MM.1S (cell line): ENCODE measurements at regions not wholly inside any gene's neighbourhood (a gene's known extent, or its start where the extent isn't known, plus 50 kb on each side); places are given as distances from the start of the nearest gene placed in this dataset.

ENCODE experiments used
- EZH2 ChIP-seq: fragments of 300-600 bp; sonication (generic); optimal IDR thresholded peaks from 2 replicates; pipeline ENCODE3; 2017; ENCODE audit warnings: low read depth, mild to moderate bottlenecking, antibody characterized with exemption, low read length, mixed read lengths
- TF ChIP-seq, protein P1 (sequence below): fragments of 300-600 bp; sonication (generic); IDR thresholded peaks from 2 replicates; pipeline ENCODE4 v1.5.1; 2016; ENCODE audit warnings: antibody characterized with exemption, low read length, mixed read lengths

DNA sequence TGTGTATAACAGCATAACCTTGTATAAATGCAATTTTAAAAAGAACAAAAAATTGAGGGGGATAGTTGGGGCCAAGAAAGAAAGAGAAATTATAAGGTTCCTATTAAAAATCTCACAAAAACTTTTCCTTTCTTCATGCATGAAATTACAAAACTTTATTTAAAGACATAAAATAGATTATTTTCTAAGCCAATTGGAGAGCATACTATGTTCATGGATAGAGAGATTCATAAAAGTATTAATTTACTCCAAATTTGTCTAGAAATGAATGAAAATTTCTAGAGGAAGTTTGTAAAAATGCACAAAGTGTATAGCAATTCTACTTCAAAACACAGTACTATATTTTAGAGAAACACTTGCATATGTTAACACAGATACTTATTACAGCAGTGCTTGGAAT lies 200.4 kb downstream of the PCSK1 start:
- TF ChIP-seq, protein P1, sequence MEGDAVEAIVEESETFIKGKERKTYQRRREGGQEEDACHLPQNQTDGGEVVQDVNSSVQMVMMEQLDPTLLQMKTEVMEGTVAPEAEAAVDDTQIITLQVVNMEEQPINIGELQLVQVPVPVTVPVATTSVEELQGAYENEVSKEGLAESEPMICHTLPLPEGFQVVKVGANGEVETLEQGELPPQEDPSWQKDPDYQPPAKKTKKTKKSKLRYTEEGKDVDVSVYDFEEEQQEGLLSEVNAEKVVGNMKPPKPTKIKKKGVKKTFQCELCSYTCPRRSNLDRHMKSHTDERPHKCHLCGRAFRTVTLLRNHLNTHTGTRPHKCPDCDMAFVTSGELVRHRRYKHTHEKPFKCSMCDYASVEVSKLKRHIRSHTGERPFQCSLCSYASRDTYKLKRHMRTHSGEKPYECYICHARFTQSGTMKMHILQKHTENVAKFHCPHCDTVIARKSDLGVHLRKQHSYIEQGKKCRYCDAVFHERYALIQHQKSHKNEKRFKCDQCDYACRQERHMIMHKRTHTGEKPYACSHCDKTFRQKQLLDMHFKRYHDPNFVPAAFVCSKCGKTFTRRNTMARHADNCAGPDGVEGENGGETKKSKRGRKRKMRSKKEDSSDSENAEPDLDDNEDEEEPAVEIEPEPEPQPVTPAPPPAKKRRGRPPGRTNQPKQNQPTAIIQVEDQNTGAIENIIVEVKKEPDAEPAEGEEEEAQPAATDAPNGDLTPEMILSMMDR = no peak
- TF ChIP-seq EZH2 = no peak
